Gastroesophageal sphincter (tissue), 3 donors: ENCODE measurements at regions not wholly inside any gene's neighbourhood (a gene's known extent, or its start where the extent isn't known, plus 50 kb on each side); places are given as distances from the start of the nearest gene placed in this dataset.

Experiments used
- CTCF ChIP-seq, 4 experiments: fragments of 200-600 bp in 2 of 4; fragments of 450-650 bp in 2 of 4; sonication (generic) in 1 of 4; IDR thresholded peaks; one replicate each; pipeline ENCODE4 v1.5.1; 2017 to 2019; ENCODE audit warnings: antibody characterized with exemption in 4 of 4, mild to moderate bottlenecking in 2 of 4, moderate library complexity in 2 of 4
- POLR2A ChIP-seq, 2 donors: fragments of 450-650 bp; IDR thresholded peaks; one replicate each; pipeline ENCODE4 v1.6.1; 2017; ENCODE audit warnings: antibody characterized with exemption in 2 of 2, mild to moderate bottlenecking in 2 of 2, moderate library complexity in 1 of 2
- POLR2AphosphoS5 ChIP-seq: sonication (generic); formaldehyde crosslinking; IDR thresholded peaks from one replicate; pipeline ENCODE4 v1.6.1; 2017; ENCODE audit warnings: antibody characterized with exemption

- TF ChIP-seq CTCF (IDR thresholded peaks at IDR 0.05) (no peak), POLR2AphosphoS5 (no peak), POLR2A (IDR thresholded peaks at IDR 0.05) (no peak)
Observed at GRCh38 chr20:58023781-58024180, 204.7 kb downstream of the ANKRD60 start.
